Heart right ventricle (tissue), 16 donors: ENCODE measurements at regions not wholly inside any gene's neighbourhood (a gene's known extent, or its start where the extent isn't known, plus 50 kb on each side); places are given as distances from the start of the nearest gene placed in this dataset.

Experiments
- ATAC-seq, 8 donors: fragments of 200-7000 bp; cut with Tn5 transposase; one replicate each; pipeline ENCODE4 v1.9.1; 2020; ENCODE audit warnings: mild to moderate bottlenecking in 8 of 8, moderate library complexity in 8 of 8, moderate number of reproducible peaks in 1 of 8
- DNase-seq, 2 donors: peaks; one replicate each; pipeline ENCODE4 v3.0.0-alpha.2; 2020
- H3K27ac ChIP-seq, 10 donors: fragments of 200-600 bp; sonication (generic) in 2 of 10; one replicate each; pipeline versions ENCODE4 v1.5.0 to v1.8.0; 2020 to 2022; ENCODE audit warnings: mild to moderate bottlenecking in 3 of 10
- H3K27me3 ChIP-seq, 7 donors: fragments of 200-600 bp; one replicate each; pipeline ENCODE4 v1.8.0; 2021 to 2022; ENCODE audit warnings: mild to moderate bottlenecking in 2 of 7
- H3K36me3 ChIP-seq, 9 donors: fragments of 200-600 bp; sonication (generic) in 1 of 9; one replicate each; pipeline versions ENCODE4 v1.5.0 to v1.8.0; 2020 to 2022; ENCODE audit warnings: mild to moderate bottlenecking in 2 of 9
- H3K4me1 ChIP-seq, 9 donors: fragments of 200-600 bp; sonication (generic) in 1 of 9; one replicate each; pipeline versions ENCODE4 v1.5.0 to v1.8.0; 2020 to 2022; ENCODE audit warnings: mild to moderate bottlenecking in 4 of 9
- H3K4me3 ChIP-seq, 10 donors: fragments of 200-600 bp; sonication (generic) in 2 of 10; one replicate each; pipeline versions ENCODE4 v1.5.0 to v1.8.0; 2020 to 2022; ENCODE audit warnings: mild to moderate bottlenecking in 7 of 10, moderate library complexity in 2 of 10
- H3K9me3 ChIP-seq, 11 donors: fragments of 200-600 bp in 10 of 11; sonication (generic) in 2 of 11; one replicate each; pipeline versions ENCODE4 v1.5.0 to v1.8.0; 2013 to 2022; ENCODE audit warnings: mild to moderate bottlenecking in 2 of 11, control low read depth in 1 of 11, moderate library complexity in 1 of 11
- WGBS, 2 donors: extraction: QIAGEN DNeasy Blood & Tissue Kit; methylation state at CpG; one replicate each; pipeline ENCODE4 v1.1.7; 2013; ENCODE audit warnings: inconsistent platforms in 1 of 2; 5-methylcytosine and 5-hydroxymethylcytosine counted together
- intact Hi-C, 10 donors: fragments of 100-400 bp; cut with DNase I; formaldehyde crosslinking; loops; one replicate each; pipeline versions ENCODE4 v1.11.1 to v1.14.2; 2022
- TF ChIP-seq, protein P1 (sequence below), 9 donors: fragments of 200-600 bp; sonication (generic) in 2 of 9; IDR thresholded peaks; one replicate each; pipeline versions ENCODE4 v1.5.0 to v1.8.0; 2021 to 2022; ENCODE audit warnings: antibody characterized with exemption in 9 of 9, mild to moderate bottlenecking in 5 of 9, moderate library complexity in 1 of 9
- donor health status: Arrhythmogenic right ventricular cardiomyopathy.
- donor health status: ischemic (EF 13 %, LVEDD 7.1; RV severe dilation, severe dysfunction).
- donor health status: healthy with polysubstance abuse.
- donor health status: DM: no; HTN: yes; CAD: no.
- donor health status: DM: no; HTN: no; CAD: no.
- donor health status: ischemic (EF 25% LVEDD 6.9; RV normal size, moderate dysfunction).
- donor health status: ischemic (EF 25% LVEDD 5.7; RV mildly dilated, moderate dysfunction).
- donor health status: healthy.
- donor health status: DM: yes; HTN: yes; CAD: no.
- donor health status: Ischemic cardiomyopathy.
- donor health status: ischemic (EF 35%, LVEDD 5.7; RV mildly dilated, moderate dysfunction).
- donor health status: nonischemic (EF 11% LVEDD 7.7; RV severe dilation, severe dysfunction).
- donor health status: DM: yes; HTN: yes; CAD: no.
- donor health status: PGD.
- donor health status: ischemic (EF 29% LVEDD 5.4; RV normal size, mild dysfunction).
- donor health status: nonischemic (EF 23%, LVEDD 6.1; RV moderate dilation, normal function).

DNA sequence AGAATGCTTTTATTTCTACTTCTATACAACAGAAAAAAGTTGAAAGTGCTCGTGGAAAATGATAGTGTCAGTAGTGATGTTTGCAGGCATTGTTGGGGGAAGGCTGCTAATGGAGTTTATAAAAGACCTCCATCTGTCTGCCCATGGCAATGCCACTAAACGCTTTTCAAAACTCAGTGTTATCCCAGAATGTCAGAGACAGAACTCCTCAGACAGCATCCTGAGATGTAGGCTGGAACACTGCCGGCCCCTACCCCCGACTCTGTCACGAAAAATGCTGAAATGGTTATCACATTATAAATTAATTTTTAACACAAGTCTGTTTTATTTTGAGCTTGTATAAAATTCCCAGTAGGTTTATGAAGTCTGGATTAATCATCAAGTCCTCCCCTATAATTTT, 128.9 kb downstream of the HS3ST1 start:
- H3K36me3 ChIP-seq: no peaks in the 10 kb centered on the region
- ATAC-seq (no peak), DNase-seq (no peak)
- H3K27ac ChIP-seq: no peak overlapping the region
- intact Hi-C loops: no loop called here
- 75 to 82% methylated on average over 5 of the region's 5 CpGs for WGBS, 2 donors
- no peak overlapping the region for H3K4me3 ChIP-seq
- TF ChIP-seq, protein P1, sequence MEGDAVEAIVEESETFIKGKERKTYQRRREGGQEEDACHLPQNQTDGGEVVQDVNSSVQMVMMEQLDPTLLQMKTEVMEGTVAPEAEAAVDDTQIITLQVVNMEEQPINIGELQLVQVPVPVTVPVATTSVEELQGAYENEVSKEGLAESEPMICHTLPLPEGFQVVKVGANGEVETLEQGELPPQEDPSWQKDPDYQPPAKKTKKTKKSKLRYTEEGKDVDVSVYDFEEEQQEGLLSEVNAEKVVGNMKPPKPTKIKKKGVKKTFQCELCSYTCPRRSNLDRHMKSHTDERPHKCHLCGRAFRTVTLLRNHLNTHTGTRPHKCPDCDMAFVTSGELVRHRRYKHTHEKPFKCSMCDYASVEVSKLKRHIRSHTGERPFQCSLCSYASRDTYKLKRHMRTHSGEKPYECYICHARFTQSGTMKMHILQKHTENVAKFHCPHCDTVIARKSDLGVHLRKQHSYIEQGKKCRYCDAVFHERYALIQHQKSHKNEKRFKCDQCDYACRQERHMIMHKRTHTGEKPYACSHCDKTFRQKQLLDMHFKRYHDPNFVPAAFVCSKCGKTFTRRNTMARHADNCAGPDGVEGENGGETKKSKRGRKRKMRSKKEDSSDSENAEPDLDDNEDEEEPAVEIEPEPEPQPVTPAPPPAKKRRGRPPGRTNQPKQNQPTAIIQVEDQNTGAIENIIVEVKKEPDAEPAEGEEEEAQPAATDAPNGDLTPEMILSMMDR (IDR thresholded peaks at IDR 0.05): no peak
- no peaks in the 10 kb centered on the region for H3K4me1 ChIP-seq
- no peaks in the 10 kb centered on the region for H3K9me3 ChIP-seq
- peaks cover 0 to 5% (median 0%) of the 10 kb centered on the region in 7 donors for H3K27me3 ChIP-seq

DNA sequence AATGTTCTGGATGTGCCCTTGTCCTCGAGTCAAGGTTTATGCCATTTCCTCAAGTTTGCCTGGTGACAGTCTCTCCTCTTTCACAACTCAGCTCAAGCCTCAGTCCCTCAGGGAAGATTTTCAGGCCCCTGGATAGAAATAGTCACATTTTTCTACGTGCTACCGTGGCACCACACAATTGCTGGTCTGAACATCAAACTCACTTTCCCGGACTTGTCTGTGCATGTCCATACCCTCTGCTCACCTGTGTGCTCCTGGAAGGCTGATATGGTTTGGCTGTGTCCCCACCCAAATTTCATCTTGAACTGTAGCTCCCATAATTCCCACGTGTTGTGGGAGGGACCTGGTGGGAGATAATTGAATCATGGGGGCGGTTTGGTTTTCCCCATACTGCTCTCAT, 129.7 kb downstream of the HS3ST1 start:
- intact Hi-C loops: no loop called here
- DNase-seq: no peak
- no peak for ATAC-seq
- no peak overlapping the region for H3K27ac ChIP-seq
- WGBS, 2 donors: 84% methylated on average over 6 of the region's 6 CpGs
- peaks cover 0 to 3% (median 0%) of the 10 kb centered on the region in 7 donors for H3K27me3 ChIP-seq
- no peaks in the 10 kb centered on the region for H3K4me1 ChIP-seq
- H3K36me3 ChIP-seq: no peaks in the 10 kb centered on the region
- H3K4me3 ChIP-seq: no peak overlapping the region
- TF ChIP-seq, protein P1 (IDR thresholded peaks at IDR 0.05): no peak
- no peaks in the 10 kb centered on the region for H3K9me3 ChIP-seq

DNA sequence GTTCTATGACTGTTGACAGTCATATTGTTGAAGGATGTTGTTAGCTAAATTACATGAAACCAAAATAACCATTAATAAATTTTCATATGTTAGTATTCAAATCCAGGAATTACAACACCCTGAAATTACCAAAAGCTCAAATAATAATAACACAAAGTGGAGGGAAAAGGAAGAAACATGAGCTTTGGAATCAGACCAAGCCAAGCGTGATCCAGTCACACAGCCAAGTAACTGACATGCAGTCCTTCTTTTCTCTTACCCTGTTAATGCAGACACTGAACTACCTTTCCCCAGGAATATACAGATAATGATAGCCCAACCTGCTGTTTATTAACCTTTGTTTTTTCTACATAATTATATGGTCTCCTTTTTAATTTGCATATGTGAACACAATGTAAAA, 130.2 kb downstream of the HS3ST1 start:
- H3K9me3 ChIP-seq: no peaks in the 10 kb centered on the region
- H3K4me1 ChIP-seq: no peaks in the 10 kb centered on the region
- H3K36me3 ChIP-seq: no peaks in the 10 kb centered on the region
- ATAC-seq (no peak), DNase-seq (no peak)
- intact Hi-C loops: no loop called here
- 43 to 68% methylated on average over 1 of the region's 1 CpG for WGBS, 2 donors
- H3K27me3 ChIP-seq: peaks cover 0 to 3% (median 0%) of the 10 kb centered on the region in 7 donors
- TF ChIP-seq, protein P1 (IDR thresholded peaks at IDR 0.05): no peak
- H3K27ac ChIP-seq: no peak overlapping the region
- no peak overlapping the region for H3K4me3 ChIP-seq

DNA sequence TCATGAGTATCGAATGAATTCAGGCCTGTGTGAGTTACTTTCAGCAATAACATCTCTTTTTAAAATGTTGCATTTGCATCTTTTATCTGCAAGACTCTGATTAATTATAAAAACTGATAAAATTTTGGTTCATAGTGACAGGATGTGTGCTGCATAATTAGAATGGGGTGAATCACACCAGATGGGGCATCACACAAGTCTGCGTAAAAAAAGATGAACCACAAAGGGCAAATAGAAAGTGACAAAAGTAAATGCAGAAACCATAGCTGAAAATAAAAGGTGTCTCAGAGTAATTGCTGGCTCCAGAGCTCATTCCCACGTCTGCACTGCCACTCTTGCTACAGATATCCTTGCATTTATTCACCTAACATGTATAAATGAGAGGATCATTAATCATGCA, 131.1 kb downstream of the HS3ST1 start:
- Histone ChIP-seq H3K4me1 (no peaks in the 10 kb centered on the region), H3K27ac (no peak overlapping the region), H3K27me3 (peaks cover 0 to 3% (median 0%) of the 10 kb centered on the region in 7 donors), H3K4me3 (no peak overlapping the region), H3K36me3 (no peaks in the 10 kb centered on the region), H3K9me3 (no peaks in the 10 kb centered on the region)
- intact Hi-C loops: no loop called here
- TF ChIP-seq, protein P1 (IDR thresholded peaks at IDR 0.05): no peak
- DNase-seq (no peak), ATAC-seq (no peak)
- WGBS, 2 donors: 79 to 80% methylated on average over 3 of the region's 3 CpGs
